Left lobe of liver (tissue), 2 donors: ENCODE measurements at regions not wholly inside any gene's neighbourhood (a gene's known extent, or its start where the extent isn't known, plus 50 kb on each side); places are given as distances from the start of the nearest gene placed in this dataset.
"Not testable (repeated sequence)": the region's sequence is repeated elsewhere in the genome, so short reads cannot be mapped to it uniquely, and the experiment has no call there.

Source experiments
- ATAC-seq: fragments of 200-7000 bp; cut with Tn5 transposase; one replicate; pipeline ENCODE4 v1.9.1; 2020; ENCODE audit warnings: mild to moderate bottlenecking, moderate library complexity
- DNase-seq: peaks from one replicate; pipeline ENCODE4 v3.0.0-alpha.2; 2020; ENCODE audit warnings: low spot score
- donor health status: DM: no; HTN: no; CAD: no; lungs with moderate emphysema.
- donor health status: DM: no; HTN: yes; CAD: no.

- ATAC-seq (no peak), DNase-seq (no peak)
These were observed 370.6 kb upstream of the LRRC3B start for GRCh38 chr3:26252001-26252400.

DNA sequence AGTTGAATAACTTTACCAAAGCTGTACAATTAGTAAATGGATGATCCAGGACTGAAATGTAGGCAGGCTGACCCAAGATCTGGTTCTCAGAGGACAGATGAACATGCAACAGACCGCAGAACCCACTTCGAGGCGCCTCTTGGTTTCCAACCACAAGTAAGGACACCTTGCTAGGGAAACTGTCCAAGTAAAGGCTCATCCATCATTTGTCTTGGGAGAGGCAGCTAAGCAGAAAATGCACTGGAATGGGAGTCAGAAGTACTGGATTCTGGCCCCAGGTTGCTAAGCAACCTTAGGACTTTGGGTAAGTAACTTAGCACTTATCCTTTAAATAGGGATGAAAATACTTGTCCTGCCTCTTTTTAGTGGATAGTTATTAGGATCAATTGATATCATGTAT lies 366.3 kb upstream of the LRRC3B start:
- DNase-seq = no peak
- ATAC-seq = no peak

DNA sequence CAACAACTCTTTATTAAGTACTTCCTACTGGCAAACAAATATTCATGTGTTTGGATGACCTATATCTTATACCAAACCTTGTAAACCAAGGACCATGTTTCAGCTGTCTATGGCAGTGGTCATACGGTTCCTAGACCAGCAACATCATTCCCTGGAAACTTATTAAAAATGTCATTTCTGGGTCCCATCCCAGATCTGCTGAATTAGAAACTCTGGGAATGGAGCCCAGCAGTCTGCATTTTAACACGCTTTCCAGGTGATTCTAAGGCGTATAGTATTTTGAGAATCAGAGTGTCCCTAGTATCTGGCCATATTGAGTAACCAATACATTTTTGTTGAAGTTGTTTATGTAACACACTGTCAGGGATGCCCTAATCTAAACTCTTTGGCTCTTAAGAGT lies 363.4 kb upstream of the LRRC3B start:
- DNase-seq = no peak
- ATAC-seq = no peak

DNA sequence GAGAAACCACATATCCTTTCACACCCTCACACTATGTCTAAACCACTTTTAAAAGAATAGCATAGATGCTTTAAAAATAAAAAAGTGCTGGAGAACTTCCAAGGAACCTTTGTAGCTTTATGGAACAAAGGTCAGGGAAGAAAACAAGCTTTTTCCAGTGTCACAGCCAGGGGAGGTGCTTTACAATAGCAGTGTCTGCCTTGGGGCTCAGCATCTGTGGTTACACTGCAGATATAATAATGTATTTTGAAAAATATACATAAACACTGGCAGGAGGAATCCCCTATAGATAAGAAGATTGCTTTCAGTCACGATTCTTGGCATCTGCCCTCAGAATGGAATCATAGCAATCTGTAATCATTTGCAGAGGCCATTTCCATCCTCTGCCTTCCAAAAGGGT lies 362.4 kb upstream of the LRRC3B start:
- DNase-seq = no peak
- ATAC-seq = peak; percentile 45

GRCh38 chr3:26264708-26265107 lies 357.9 kb upstream of the LRRC3B start:
- ATAC-seq (no peak), DNase-seq (no peak)

DNA sequence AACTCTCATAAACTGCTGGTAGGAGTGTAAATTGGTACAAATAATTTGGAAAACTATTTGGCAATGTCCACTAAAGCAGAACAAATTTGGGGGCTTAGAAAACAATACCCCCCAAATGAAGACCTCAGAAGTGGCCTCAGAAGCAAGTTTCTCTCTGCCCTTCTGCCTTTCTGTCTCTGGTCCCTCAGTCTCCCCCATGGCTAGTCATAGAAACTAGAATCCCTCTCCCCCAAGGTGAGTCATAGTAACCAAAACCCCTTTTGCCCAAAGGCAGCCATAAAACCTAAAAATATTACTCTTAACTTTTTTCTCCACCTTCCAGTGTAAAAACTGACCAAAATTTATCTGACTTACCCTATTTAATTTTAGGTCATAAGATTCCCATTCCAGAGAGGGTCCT lies 350.7 kb upstream of the LRRC3B start:
- DNase-seq (no peak), ATAC-seq (no peak)

- DNase-seq (no peak), ATAC-seq (no peak)
These were observed 349.4 kb upstream of the LRRC3B start for GRCh38 chr3:26273196-26273595.

DNA sequence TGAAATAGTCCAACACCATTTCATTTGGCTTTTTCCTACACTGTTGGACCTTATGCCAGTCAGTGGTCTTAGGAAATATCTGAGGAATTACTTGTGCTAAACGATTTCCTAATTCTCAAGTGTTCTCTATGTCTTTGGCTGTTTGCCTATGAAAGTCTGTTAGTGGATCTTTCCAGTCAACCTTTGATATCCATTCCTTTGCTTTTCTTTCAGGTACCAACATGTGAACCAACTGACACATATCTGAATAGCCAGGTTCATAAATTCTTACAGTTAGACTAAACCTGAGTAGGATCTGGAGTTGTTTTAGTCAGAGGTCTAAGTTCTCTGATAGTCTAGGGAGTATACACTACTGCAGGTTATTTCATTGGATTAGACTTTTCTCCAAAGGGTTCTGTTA lies 343.5 kb upstream of the LRRC3B start:
- ATAC-seq (no peak), DNase-seq (no peak)

GRCh38 chr3:26280517-26280916 lies 342.1 kb upstream of the LRRC3B start:
- no peak for ATAC-seq
- no peak for DNase-seq

GRCh38 chr3:26281284-26281985 lies 341.1 kb upstream of the LRRC3B start:
- no peak for ATAC-seq
- DNase-seq = no peak

GRCh38 chr3:26284503-26284902 lies 338.1 kb upstream of the LRRC3B start:
- not testable (repeated sequence) for ATAC-seq, DNase-seq

DNA sequence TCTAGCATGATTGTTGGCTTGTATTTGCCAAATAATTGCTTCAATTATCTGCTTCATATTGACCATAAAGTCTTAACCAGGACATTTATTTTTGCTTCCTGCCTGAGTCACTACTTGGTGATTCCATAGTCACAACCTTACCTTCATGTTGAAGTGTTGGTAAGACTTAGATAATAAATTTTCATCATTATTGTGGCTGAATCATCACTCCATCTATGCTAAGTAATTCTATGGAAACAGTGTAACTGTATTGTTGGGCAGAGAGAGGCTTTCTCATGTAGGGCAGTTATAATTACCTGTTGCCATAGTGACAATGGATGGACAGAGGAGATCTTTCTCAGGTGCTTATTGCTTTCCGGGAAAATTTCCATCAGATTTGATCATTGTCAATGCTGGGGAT lies 330.7 kb upstream of the LRRC3B start:
- ATAC-seq (no peak), DNase-seq (no peak)

DNA sequence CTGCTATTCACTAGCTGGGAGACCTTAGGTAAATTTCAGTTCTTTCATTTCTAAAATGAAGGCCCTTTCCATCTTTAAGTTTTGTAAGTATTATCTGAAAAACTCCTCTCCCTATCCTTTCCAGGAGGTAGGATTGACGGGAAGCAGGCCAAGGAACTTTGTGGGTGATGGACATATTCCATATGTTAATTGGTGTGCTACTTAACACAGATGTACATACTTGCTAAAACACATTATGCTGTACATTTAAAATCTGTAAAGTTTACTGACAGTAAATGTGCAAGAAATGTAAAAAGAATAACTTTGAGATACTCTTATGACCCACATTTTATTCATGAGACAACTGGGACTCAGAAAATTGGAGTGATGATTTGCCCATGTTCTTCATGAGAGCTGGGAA lies 329.8 kb upstream of the LRRC3B start:
- DNase-seq (no peak), ATAC-seq (no peak)

DNA sequence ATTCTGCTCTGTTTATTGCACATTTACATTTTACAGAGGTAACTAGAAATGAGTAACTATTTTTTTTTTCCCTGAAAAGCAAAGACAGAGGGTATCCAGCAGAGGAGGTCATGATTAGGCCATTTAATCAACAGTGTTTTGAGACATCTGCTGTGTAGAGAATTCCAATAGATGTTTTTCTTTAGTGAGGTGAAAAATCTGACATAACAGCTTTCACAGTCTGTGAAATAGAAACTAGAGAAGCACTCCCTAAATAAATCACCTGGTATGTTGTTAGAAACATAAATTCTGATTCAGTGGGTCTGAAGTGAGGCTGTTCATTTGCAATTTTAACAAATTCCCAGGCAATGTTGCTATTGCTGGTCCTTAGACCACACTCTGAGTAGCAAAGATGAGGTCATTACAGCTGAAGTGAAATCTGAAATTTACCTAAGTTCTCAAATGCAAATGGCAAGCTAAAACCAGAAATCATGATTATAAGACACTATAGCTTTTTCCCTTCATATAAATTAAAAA lies 329.2 kb upstream of the LRRC3B start:
- no peak for DNase-seq
- ATAC-seq = no peak

DNA sequence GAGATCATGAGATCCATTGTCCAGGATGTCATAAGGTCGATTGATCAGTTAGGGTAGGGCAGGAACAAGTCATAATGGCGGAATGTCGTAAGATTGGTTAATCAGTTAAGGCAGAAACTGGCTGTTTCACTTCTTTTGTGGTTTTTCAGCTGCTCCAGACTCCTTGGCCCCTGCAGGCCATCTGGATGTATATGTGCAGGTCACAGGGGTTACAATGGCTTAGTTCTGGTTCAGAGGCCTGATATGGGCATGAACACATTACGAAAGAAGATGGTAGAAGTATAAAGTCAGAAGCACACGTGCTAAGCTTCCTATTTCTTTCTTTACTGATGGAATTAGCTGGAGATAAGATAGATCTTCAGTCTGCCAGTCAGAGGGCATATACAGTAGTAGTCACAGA lies 315.4 kb upstream of the LRRC3B start:
- DNase-seq (no peak), ATAC-seq (no peak)

DNA sequence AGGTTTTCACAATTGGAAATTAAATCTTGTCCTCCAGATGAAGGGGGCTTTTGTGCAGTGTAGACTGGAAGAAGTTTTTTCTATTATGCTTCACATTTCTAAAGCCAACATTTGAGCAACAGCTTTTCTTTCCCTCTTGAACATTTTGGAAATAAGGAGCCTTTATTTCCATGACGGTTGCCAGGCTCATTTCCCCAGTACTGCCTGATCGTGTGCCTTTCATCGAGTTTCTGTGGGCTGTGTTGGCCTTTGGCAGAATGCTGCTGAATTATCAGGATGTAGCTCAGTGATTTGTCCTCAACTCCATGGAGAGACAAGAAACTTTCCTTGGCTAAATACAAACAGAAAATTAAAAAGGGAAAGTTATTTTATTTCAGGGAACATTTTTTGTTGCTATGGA lies 314.8 kb upstream of the LRRC3B start:
- DNase-seq (no peak), ATAC-seq (no peak)

DNA sequence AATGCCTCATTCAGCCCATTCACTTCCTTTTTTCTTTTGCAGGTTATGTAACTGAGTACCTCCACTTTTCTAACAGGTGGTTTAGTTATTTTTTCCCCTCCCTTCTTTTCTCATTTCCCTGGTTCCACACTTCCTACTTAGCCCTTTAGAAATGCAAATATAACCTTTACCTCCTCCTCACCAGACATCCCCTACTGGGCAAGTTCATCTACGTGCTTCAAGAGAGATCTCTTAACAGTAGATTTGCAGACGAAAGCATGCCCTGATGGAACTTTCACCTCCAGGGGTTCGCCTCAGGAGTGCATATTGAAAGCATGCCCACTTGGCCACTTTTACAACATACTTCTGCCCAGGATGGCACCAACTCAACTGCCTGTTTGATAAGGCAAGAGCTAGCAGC lies 314.1 kb upstream of the LRRC3B start:
- ATAC-seq (no peak), DNase-seq (no peak)

DNA sequence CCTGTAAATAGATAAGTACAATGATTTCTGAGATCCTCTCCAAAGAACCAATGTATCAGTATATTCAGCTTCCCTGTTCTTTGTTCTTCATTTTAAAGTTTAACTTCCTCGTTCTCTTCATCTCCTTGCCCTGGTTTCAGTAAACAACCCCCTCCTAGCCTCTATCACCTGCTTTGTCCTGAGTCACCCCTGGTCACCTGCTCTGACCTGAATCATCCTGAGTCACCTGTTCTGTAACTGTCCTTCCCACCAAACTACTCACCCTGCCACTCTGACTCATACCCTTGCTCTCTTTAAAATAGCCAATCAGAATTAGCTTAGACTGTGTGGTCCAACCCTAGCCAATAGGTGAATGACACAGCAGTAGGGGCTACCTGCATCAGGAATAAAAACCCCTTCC lies 313.0 kb upstream of the LRRC3B start:
- ATAC-seq, DNase-seq: not testable (repeated sequence)

GRCh38 chr3:26312816-26313215 lies 309.8 kb upstream of the LRRC3B start:
- ATAC-seq = no peak
- DNase-seq = no peak

GRCh38 chr3:26316472-26316871 lies 306.1 kb upstream of the LRRC3B start:
- ATAC-seq (no peak), DNase-seq (no peak)

DNA sequence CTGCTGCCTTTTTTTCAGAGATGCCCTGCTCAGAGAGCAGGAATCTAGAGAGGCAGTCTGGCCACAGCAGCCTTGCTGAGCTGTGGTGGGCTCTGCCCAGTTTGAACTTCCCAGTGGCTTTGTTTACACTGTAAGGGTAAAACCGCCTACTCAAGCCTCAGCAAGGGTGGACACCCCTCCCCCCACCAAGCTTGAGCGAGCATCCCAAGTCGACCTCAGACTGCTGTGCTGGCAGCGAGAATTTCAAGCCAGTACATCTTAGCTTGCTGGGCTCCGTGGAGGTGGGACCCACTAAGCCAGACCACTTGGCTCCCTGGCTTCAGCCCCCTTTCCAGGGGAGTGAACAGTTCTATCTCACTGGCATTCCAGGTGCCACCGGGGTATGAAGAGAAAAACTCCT lies 298.8 kb upstream of the LRRC3B start:
- ATAC-seq, DNase-seq: not testable (repeated sequence)

- DNase-seq (no peak), ATAC-seq (no peak)
These were observed 282.6 kb upstream of the LRRC3B start for GRCh38 chr3:26340001-26340400.

DNA sequence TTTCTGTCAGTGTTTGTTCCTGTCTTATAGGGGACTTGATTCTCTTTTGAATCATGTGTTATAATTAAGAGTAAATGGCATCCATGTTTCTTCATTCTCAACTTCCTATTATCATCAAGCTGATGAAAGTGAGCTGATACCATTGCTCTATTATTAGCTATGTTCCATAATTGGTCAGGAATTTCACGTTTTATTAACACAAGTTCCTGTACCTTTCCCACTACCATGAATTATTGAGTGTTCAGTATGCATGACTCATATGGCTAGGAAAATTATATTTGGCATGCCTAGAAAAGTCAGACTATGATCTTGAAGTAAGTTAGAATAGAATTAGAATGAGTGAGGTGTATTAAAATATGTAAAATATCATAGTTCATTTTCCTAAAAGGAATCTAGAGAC lies 278.9 kb upstream of the LRRC3B start:
- DNase-seq = no peak

More for the DNA sequence above, 278.9 kb upstream of the LRRC3B start:
- no peak for ATAC-seq
